Epithelial cell of proximal tubule (primary cell): ENCODE measurements at regions not wholly inside any gene's neighbourhood (a gene's known extent, or its start where the extent isn't known, plus 50 kb on each side); places are given as distances from the start of the nearest gene placed in this dataset.

Source experiments
- DNase-seq: peaks from one replicate; pipeline ENCODE4 v3.0.0-alpha.2; 2011; ENCODE audit warnings: low read depth
- H3K4me3 ChIP-seq: 2 replicates; pipeline ENCODE4 v1.5.1; 2011; ENCODE audit warnings: low read depth, mild to moderate bottlenecking, low read length
- CTCF ChIP-seq: conservative IDR thresholded peaks from 2 replicates; pipeline ENCODE4 v1.5.1; 2012; ENCODE audit warnings: low read depth, mild to moderate bottlenecking, low read length

GRCh38 chr5:20656262-20656661, 668.3 kb upstream of the CDH18 start:
- TF ChIP-seq CTCF = no peak
- no peak overlapping the region for H3K4me3 ChIP-seq
- DNase-seq = no peak

GRCh38 chr5:20655211-20655610, 667.2 kb upstream of the CDH18 start:
- H3K4me3 ChIP-seq = no peak overlapping the region
- DNase-seq = no peak
- TF ChIP-seq CTCF = no peak

- no peak overlapping the region for H3K4me3 ChIP-seq
- TF ChIP-seq CTCF = no peak
- no peak for DNase-seq
Measured at GRCh38 chr5:20654746-20655145, 666.7 kb upstream of the CDH18 start.

- TF ChIP-seq CTCF = no peak
- no peak for DNase-seq
- no peak overlapping the region for H3K4me3 ChIP-seq
Measured at GRCh38 chr5:20654033-20654432, 666.0 kb upstream of the CDH18 start.

GRCh38 chr5:20649966-20650365, 662.0 kb upstream of the CDH18 start:
- no peak overlapping the region for H3K4me3 ChIP-seq
- no peak for TF ChIP-seq CTCF
- no peak for DNase-seq

- H3K4me3 ChIP-seq = no peak overlapping the region
- TF ChIP-seq CTCF = no peak
- DNase-seq = no peak
Measured at GRCh38 chr5:20648981-20649380, 661.0 kb upstream of the CDH18 start.

- no peak for DNase-seq
- no peak for TF ChIP-seq CTCF
- no peak overlapping the region for H3K4me3 ChIP-seq
Measured at GRCh38 chr5:20636686-20637085, 648.7 kb upstream of the CDH18 start.
